ENCODE measurements at regions not wholly inside any gene's neighbourhood (a gene's known extent, or its start where the extent isn't known, plus 50 kb on each side); places are given as distances from the start of the nearest gene placed in this dataset.
"Not testable (repeated sequence)": the region's sequence is repeated elsewhere in the genome, so short reads cannot be mapped to it uniquely, and the experiment has no call there.

DNA sequence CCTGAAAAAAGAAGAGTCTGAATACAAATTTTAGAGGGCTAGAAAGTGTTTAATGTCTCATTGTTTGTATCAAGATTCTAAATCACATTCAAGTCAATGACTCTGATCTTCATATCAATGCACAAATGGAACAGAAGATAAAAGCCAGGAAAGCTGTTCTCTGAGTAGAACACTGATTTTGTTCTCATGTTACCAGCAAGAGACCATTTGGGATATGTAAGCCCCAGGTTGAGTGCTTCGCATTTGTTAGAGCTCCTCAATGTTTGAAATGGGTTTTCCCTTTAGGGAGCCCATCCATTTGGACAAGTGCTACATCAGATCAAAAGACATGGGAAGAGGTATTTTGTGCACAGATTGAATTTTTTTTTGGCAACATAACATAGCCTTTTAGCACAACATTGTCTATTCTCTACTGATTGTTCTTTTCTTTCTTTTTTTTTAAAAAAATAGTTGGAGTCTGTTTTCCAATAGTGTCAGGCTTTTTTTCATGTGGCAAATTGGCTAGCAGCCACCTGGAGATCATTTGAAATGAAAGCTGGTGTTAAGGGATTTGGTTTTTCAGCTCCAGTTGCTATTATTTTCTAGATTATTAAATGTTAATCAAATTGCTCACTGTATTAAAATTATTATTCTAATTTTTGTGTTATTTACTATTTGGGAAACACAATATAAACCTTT, 74.5 kb upstream of the ZPLD1 start:
- no peak for DNase-seq (ENCODE audit: low read depth in 4 of 4, low spot score in 3 of 4)

DNA sequence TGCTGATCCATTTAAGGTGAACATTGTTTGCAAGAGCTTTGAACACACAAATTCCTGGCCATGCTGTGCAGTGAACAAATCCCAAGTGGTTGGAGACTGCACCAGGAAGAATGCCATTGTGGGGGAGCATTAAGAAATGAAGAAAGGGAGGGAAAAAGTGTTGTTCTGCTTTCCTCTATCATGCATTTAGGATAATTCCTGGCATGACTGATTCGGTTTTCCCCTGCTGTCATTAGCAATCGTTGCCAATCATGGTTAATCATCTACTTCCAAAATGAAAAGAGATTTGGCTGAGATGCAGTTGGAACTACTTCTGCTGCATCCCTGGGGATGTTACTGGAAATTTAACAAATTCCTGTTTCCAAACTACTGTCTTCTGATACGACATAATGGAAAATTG, 73.7 kb upstream of the ZPLD1 start:
- DNase-seq (ENCODE audit: low read depth in 4 of 4, low spot score in 3 of 4): no peak

DNA sequence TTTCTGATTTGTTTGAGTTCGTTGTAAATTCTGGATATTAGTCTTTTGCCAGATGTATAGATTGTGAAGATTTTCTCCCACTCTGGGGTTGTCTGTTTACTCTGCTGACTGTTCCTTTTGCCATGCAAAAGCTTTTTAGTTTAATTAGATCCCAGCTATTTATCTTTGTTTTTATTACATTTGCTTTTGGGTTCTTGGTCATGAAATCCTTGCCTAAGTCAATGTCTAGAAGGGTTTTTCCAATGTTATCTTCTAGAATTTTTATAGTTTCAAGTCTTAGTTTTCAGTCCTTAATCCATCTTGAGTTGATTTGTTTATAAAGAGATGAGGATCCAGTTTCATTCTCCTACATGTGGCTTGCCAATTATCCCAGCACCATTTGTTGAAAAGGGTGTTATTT, 68.7 kb upstream of the ZPLD1 start:
- not testable (repeated sequence) for DNase-seq (ENCODE audit: low read depth in 4 of 4, low spot score in 3 of 4)

DNA sequence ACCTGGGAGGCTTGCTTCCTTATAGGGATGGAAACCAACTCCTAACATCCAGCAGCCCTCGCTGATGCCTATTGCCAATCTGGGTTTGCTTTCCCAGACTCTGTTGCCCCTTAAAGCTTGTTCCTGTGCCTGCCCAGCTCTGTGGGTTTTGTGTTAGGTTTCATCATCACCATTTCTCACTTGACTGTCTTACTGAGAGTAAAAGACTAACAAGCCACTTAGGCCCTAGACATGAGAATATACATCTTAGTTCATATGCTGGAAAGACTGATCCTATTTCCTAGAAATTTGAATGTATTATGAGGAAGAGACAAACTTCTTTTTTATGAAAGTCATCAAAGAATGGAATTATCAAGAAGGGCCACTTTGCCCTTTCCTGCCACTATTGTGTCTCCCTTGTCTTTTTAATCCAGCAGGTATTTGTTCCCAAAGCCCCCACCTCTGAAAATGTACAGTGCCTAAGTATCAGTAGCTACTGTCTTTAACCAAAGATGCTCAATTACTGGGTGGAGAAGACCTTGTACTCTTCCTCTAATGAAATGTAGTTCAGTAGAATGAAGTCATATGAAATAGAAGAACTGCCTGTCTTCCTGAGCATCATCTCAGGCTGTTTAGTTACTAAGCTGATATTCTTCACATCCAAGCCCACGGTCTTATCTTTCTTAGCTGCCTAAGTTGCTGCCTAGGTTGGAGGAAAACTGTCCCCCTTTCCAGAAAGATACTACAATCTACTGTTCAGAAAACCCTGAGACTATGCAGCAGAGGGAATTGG, 59.8 kb upstream of the ZPLD1 start:
- DNase-seq (ENCODE audit: low read depth in 4 of 4, low spot score in 3 of 4): no peak

DNA sequence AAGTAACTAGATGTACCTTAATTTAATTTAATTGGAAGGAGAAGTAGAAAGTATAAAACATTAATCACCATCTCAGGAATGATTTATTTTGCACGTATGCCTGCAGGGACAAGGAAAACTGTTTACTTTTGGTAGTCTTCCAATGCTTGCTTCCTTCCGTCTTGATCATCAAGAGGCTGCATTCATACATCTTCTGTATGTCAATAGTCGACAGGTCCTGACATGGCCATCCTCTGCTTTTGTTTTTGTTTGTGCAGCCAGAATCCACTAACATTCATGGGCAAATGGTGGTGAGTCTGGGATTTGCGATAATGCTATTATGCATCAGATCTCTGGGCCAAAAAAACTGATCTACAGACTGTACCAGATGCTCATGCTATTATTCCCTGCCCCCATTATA, 56.6 kb upstream of the ZPLD1 start:
- no peak for DNase-seq (ENCODE audit: low read depth in 4 of 4, low spot score in 3 of 4)

DNA sequence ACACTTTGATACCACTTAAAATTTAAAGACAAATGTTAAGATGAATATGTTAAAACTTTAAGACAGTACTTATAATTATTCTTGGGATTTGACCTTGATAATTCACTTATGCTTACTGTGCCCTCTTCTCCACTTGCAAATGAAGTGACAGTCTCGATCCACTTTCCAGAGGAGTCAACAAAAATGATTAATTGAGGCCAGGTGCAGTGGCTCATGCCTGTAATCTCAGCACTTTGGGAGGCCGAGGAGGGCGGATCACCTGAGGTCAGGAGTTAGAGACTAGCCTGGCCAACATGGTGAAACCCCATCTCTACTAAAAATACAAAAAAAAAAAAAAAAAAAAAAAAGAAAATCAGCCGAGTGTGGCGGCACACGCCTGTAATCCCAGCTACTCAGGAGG, 52.6 kb upstream of the ZPLD1 start:
- DNase-seq (ENCODE audit: low read depth in 4 of 4, low spot score in 3 of 4): not testable (repeated sequence)

All from right renal pelvis (tissue), 4 donors.